ENCODE measurements at regions not wholly inside any gene's neighbourhood (a gene's known extent, or its start where the extent isn't known, plus 50 kb on each side); places are given as distances from the start of the nearest gene placed in this dataset.

DNA sequence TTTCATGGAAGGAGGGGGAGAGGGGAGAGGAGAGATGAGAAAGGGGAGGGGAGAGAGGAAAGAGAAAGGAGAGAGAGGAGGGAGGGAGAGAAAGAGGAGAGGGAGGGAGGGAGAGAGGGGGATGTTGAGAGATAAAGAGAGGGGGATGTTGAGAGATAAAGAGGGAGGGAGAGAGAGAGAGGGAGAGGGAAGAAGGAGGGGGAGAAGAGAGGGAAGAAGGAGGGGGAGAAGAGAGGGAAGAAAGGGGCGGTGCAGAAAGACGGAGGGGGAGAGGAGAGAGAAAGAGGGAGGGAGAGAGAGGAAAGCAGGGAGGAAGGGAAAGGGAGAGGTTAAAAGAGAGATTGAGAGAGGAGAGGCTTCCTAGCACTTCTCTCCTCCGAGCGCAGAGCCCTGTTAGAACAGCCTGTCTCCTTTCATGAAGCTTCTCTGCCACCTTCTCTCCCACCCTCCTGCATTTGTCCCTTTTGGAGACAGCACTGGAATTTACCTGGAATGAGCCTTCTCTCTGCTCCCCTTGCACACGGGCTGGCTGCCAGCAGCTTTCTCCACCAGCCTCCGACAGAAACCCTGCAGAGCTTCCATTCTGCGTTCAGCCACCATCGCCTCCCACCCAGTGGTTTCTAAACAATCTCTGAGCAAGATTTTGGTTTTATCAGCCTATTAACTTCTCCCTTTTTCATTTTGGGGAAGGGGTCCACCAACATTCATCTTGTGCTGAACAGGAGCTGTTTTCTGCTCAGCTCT, 74.0 kb upstream of the CARD11 start:
- TF ChIP-seq POLR2A (IDR thresholded peaks at IDR 0.05) (no peak), CTCF (IDR thresholded peaks at IDR 0.05) (no peak), POLR2AphosphoS5 (IDR thresholded peaks at IDR 0.05) (no peak), EP300 (IDR thresholded peaks at IDR 0.05) (no peak)
